DOHH2 (cell line): ENCODE measurements at regions not wholly inside any gene's neighbourhood (a gene's known extent, or its start where the extent isn't known, plus 50 kb on each side); places are given as distances from the start of the nearest gene placed in this dataset.

Source experiments
- H3F3A ChIP-seq: fragments of 200-600 bp; sonication (generic), shearing (Covaris generic); 2 replicates; pipeline ENCODE4 v1.6.0; 2016; ENCODE audit warnings: antibody characterized with exemption, mild to moderate bottlenecking; ENCODE audit not compliant: control insufficient read depth, insufficient read depth
- H3K27ac ChIP-seq: fragments of 200-600 bp; sonication (generic); 2 replicates; pipeline ENCODE4 v1.5.1; 2014; ENCODE audit warnings: low read depth, mild to moderate bottlenecking, low read length, moderate library complexity
- H3K27me3 ChIP-seq: fragments of 200-600 bp; sonication (generic); 2 replicates; pipeline ENCODE4 v1.6.1; 2014; ENCODE audit warnings: mild to moderate bottlenecking, low read length, mixed read lengths; ENCODE audit not compliant: control insufficient read depth
- H3K36me3 ChIP-seq: fragments of 200-600 bp; sonication (generic); 2 replicates; pipeline ENCODE4 v1.6.1; 2014; ENCODE audit warnings: mild to moderate bottlenecking, low read length, moderate library complexity, mixed read lengths; ENCODE audit not compliant: control insufficient read depth
- H3K4me1 ChIP-seq: fragments of 200-600 bp; sonication (generic); 2 replicates; pipeline ENCODE4 v1.6.1; 2014; ENCODE audit warnings: mild to moderate bottlenecking, low read length, mixed read lengths; ENCODE audit not compliant: control insufficient read depth
- H3K4me2 ChIP-seq: fragments of 200-600 bp; sonication (generic); 2 replicates; pipeline ENCODE4 v1.6.0; 2014; ENCODE audit warnings: mild to moderate bottlenecking, low read length, moderate library complexity
- H3K4me3 ChIP-seq: fragments of 200-600 bp; sonication (generic); 2 replicates; pipeline ENCODE4 v1.5.1; 2014; ENCODE audit warnings: mild to moderate bottlenecking, low read length, mixed read lengths
- H3K79me2 ChIP-seq: fragments of 200-600 bp; sonication (generic); 2 replicates; pipeline ENCODE4 v1.6.1; 2014; ENCODE audit warnings: mild to moderate bottlenecking, low read length, mixed read lengths; ENCODE audit not compliant: control insufficient read depth
- H3K9me2 ChIP-seq: fragments of 200-600 bp; sonication (generic); replicated peaks from 2 replicates; pipeline ENCODE4 v1.6.1; 2014; ENCODE audit warnings: mild to moderate bottlenecking, low read length, mixed read lengths; ENCODE audit not compliant: control insufficient read depth
- H3K9me3 ChIP-seq: fragments of 200-600 bp; sonication (generic); 2 replicates; pipeline ENCODE4 v1.6.1; 2014; ENCODE audit warnings: antibody characterized with exemption, low read length, mixed read lengths; ENCODE audit not compliant: control insufficient read depth, insufficient read depth
- H4K20me1 ChIP-seq: fragments of 200-600 bp; sonication (generic); 2 replicates; pipeline ENCODE4 v1.6.0; 2014; ENCODE audit warnings: low read depth, mild to moderate bottlenecking, antibody characterized with exemption, low read length, moderate library complexity; ENCODE audit not compliant: control insufficient read depth, insufficient read depth
- CTCF ChIP-seq: fragments of 200-600 bp; sonication (generic); IDR thresholded peaks from one replicate; pipeline ENCODE4 v1.5.1; 2014; ENCODE audit warnings: antibody characterized with exemption, mild to moderate bottlenecking, low read depth, low read length; ENCODE audit not compliant: poor library complexity, severe bottlenecking
- EZH2phosphoT487 ChIP-seq: fragments of 200-600 bp; sonication (generic); IDR thresholded peaks from 2 replicates; pipeline ENCODE4 v1.6.1; 2017; ENCODE audit warnings: borderline replicate concordance, mild to moderate bottlenecking, antibody characterized with exemption, low read length, moderate library complexity, mixed read lengths

GRCh38 chr4:121221201-121221600 lies 57.1 kb upstream of the TNIP3 start:
- no peak overlapping the region for H3K27ac ChIP-seq
- no peaks in the 10 kb centered on the region for H3K79me2 ChIP-seq
- no peak overlapping the region for H3K4me2 ChIP-seq
- no peak for TF ChIP-seq CTCF
- no peak for TF ChIP-seq EZH2phosphoT487
- H4K20me1 ChIP-seq, result no peaks in the 10 kb centered on the region
- no peaks in the 10 kb centered on the region for H3K4me1 ChIP-seq
- H3K9me3 ChIP-seq, result no peaks in the 10 kb centered on the region
- H3K27me3 ChIP-seq, result 0 out of 2 replicates have a peak, but pooled peaks cover 2% of the 10 kb centered on the region
- no peaks in the 10 kb centered on the region for H3F3A ChIP-seq
- H3K4me3 ChIP-seq, result no peak overlapping the region
- no peaks in the 10 kb centered on the region for H3K9me2 ChIP-seq
- no peaks in the 10 kb centered on the region for H3K36me3 ChIP-seq

- H3F3A ChIP-seq, result no peaks in the 10 kb centered on the region
- H3K27me3 ChIP-seq, result 0 out of 2 replicates have a peak, but pooled peaks cover 2% of the 10 kb centered on the region
- no peaks in the 10 kb centered on the region for H3K4me1 ChIP-seq
- no peaks in the 10 kb centered on the region for H3K9me3 ChIP-seq
- TF ChIP-seq EZH2phosphoT487 (no peak), CTCF (no peak)
- no peak overlapping the region for H3K27ac ChIP-seq
- H4K20me1 ChIP-seq, result no peaks in the 10 kb centered on the region
- H3K36me3 ChIP-seq, result no peaks in the 10 kb centered on the region
- no peak overlapping the region for H3K4me2 ChIP-seq
- no peaks in the 10 kb centered on the region for H3K9me2 ChIP-seq
- H3K4me3 ChIP-seq, result no peak overlapping the region
- no peaks in the 10 kb centered on the region for H3K79me2 ChIP-seq
Measured at GRCh38 chr4:121220698-121221097, 56.6 kb upstream of the TNIP3 start.

GRCh38 chr4:121219227-121219626 lies 55.1 kb upstream of the TNIP3 start:
- Histone ChIP-seq H3K9me3 (no peaks in the 10 kb centered on the region), H3K9me2 (no peaks in the 10 kb centered on the region), H3K4me1 (no peaks in the 10 kb centered on the region), H3K27me3 (no peaks in the 10 kb centered on the region), H3K27ac (no peak overlapping the region), H3K36me3 (no peaks in the 10 kb centered on the region), H4K20me1 (no peaks in the 10 kb centered on the region), H3K4me3 (no peak overlapping the region), H3F3A (no peaks in the 10 kb centered on the region), H3K79me2 (no peaks in the 10 kb centered on the region), H3K4me2 (no peak overlapping the region)
- TF ChIP-seq CTCF (no peak), EZH2phosphoT487 (no peak)

- TF ChIP-seq EZH2phosphoT487 (no peak), CTCF (no peak)
- H3K4me3 ChIP-seq, result no peak overlapping the region
Measured at GRCh38 chr4:121217351-121217750, 53.2 kb upstream of the TNIP3 start.

More at GRCh38 chr4:121217351-121217750, 53.2 kb upstream of the TNIP3 start:
- H3K36me3 ChIP-seq, result no peaks in the 10 kb centered on the region
- H3K9me2 ChIP-seq, result no peaks in the 10 kb centered on the region
- no peaks in the 10 kb centered on the region for H3K79me2 ChIP-seq
- no peaks in the 10 kb centered on the region for H3K9me3 ChIP-seq
- no peaks in the 10 kb centered on the region for H3F3A ChIP-seq
- H3K4me1 ChIP-seq, result no peaks in the 10 kb centered on the region
- H3K27ac ChIP-seq, result no peak overlapping the region
- no peaks in the 10 kb centered on the region for H3K27me3 ChIP-seq
- H4K20me1 ChIP-seq, result no peaks in the 10 kb centered on the region
- H3K4me2 ChIP-seq, result no peak overlapping the region
